H1 (cell line): ENCODE measurements at regions not wholly inside any gene's neighbourhood (a gene's known extent, or its start where the extent isn't known, plus 50 kb on each side); places are given as distances from the start of the nearest gene placed in this dataset.

Source experiments
- CTCF ChIA-PET: fragments of 300-600 bp; sonication (Branson Sonifier 250); formaldehyde crosslinking; loops from one replicate; lab custom pipeline; 2021; ENCODE audit not compliant: partially characterized antibody; lab: Charles Lee
- POLR2A ChIA-PET: fragments of 300-600 bp; sonication (Branson Sonifier 250); formaldehyde crosslinking; loops from one replicate; lab custom pipeline; 2021; ENCODE audit warnings: inconsistent platforms; ENCODE audit not compliant: partially characterized antibody; lab: Charles Lee
- DNase-seq, 2 experiments: peaks; one replicate each; pipeline versions ENCODE4 v3.0.0 to v3.0.0-alpha.2; 2010 to 2022; ENCODE audit warnings: low spot score in 2 of 2, low read depth in 1 of 2, mixed read lengths in 1 of 2
- FAIRE-seq: peaks from 2 replicates; lab custom pipeline; 2011; peaks lifted over from hg19 to GRCh38; lab: Jason Lieb, UNC
- H2AFZ ChIP-seq: 2 replicates; pipeline ENCODE4 v1.8.1; 2012; ENCODE audit warnings: low read length, inconsistent platforms
- H2AK5ac ChIP-seq: 2 replicates; pipeline ENCODE4 v1.6.1; 2013; ENCODE audit warnings: low read depth, low read length
- H2BK120ac ChIP-seq: replicated peaks from 2 replicates; pipeline ENCODE3; 2013; ENCODE audit warnings: low read depth, low read length, inconsistent platforms
- H2BK12ac ChIP-seq: 2 replicates; pipeline ENCODE4 v1.6.1; 2013; ENCODE audit warnings: low read depth, low read length
- H2BK15ac ChIP-seq: 2 replicates; pipeline ENCODE4 v1.6.1; 2013; ENCODE audit warnings: low read length
- H2BK20ac ChIP-seq: 2 replicates; pipeline ENCODE4 v1.6.1; 2013; ENCODE audit warnings: low read length
- H2BK5ac ChIP-seq: 2 replicates; pipeline ENCODE4 v1.6.1; 2013; ENCODE audit warnings: low read depth, low read length
- H3K14ac ChIP-seq: 2 replicates; pipeline ENCODE4 v1.6.1; 2013; ENCODE audit warnings: inconsistent platforms; ENCODE audit not compliant: insufficient read length
- H3K18ac ChIP-seq: 2 replicates; pipeline ENCODE4 v1.6.1; 2013; ENCODE audit warnings: low read length; ENCODE audit errors: extremely low read depth
- H3K23ac ChIP-seq: 2 replicates; pipeline ENCODE4 v1.6.1; 2013; ENCODE audit warnings: inconsistent platforms; ENCODE audit not compliant: insufficient read length
- H3K23me2 ChIP-seq: 2 replicates; pipeline ENCODE4 v1.6.1; 2013; ENCODE audit warnings: low read depth, low read length
- H3K27ac ChIP-seq: 2 replicates; pipeline ENCODE4 v1.6.1; 2011; ENCODE audit warnings: low read depth, low read length, inconsistent platforms
- H3K27me3 ChIP-seq, 4 experiments: replicated peaks in 1 of 4; 1 replicate in 1 of 4; 2 replicates in 3 of 4; pipeline versions ENCODE4 v1.6.1 to v1.8.1; 2011 to 2013; ENCODE audit warnings: low read length in 3 of 4, mild to moderate bottlenecking in 3 of 4, inconsistent platforms in 2 of 4, mixed read lengths in 2 of 4, moderate library complexity in 1 of 4; ENCODE audit not compliant: control insufficient read depth in 3 of 4, insufficient read depth in 3 of 4; ENCODE audit errors: extremely low read depth in 1 of 4
- H3K36me3 ChIP-seq, 4 experiments: 2 replicates each; pipeline versions ENCODE4 v1.6.1 to v1.8.1; 2011 to 2013; ENCODE audit warnings: mild to moderate bottlenecking in 4 of 4, low read length in 3 of 4, moderate library complexity in 2 of 4, control low read depth in 1 of 4, inconsistent platforms in 1 of 4; ENCODE audit not compliant: insufficient read depth in 4 of 4, control insufficient read depth in 2 of 4
- H3K4ac ChIP-seq: replicated peaks from 2 replicates; pipeline ENCODE3; 2013; ENCODE audit warnings: low read length, low read depth, mixed read lengths, inconsistent platforms; ENCODE audit not compliant: insufficient read length
- H3K4me1 ChIP-seq, 4 experiments: replicated peaks in 1 of 4; 1 replicate in 1 of 4; 2 replicates in 3 of 4; pipeline versions ENCODE4 v1.6.1 to v1.8.1; 2011 to 2013; ENCODE audit warnings: low read length in 3 of 4, inconsistent platforms in 2 of 4, mixed read lengths in 1 of 4; ENCODE audit not compliant: insufficient read depth in 4 of 4, control insufficient read depth in 3 of 4
- H3K4me2 ChIP-seq, 2 experiments: 2 replicates each; pipeline versions ENCODE4 v1.6.1 to v1.8.1; 2011 to 2013; ENCODE audit warnings: low read depth in 2 of 2, low read length in 2 of 2, control low read depth in 1 of 2, inconsistent platforms in 1 of 2, mild to moderate bottlenecking in 1 of 2; ENCODE audit not compliant: insufficient read depth in 1 of 2
- H3K4me3 ChIP-seq, 4 experiments: fragments of 200-600, 300-600 bp in 1 of 4; sonication (generic), shearing (Covaris generic), sonication (Bioruptor Twin) in 1 of 4; 2 replicates each; pipeline versions ENCODE4 v1.5.1 to v1.8.1; 2011 to 2016; ENCODE audit warnings: low read length in 4 of 4, low read depth in 3 of 4, control low read depth in 2 of 4, inconsistent platforms in 2 of 4, mild to moderate bottlenecking in 2 of 4, mixed read lengths in 1 of 4, moderate library complexity in 1 of 4; ENCODE audit not compliant: insufficient read depth in 2 of 4; ENCODE audit errors: extremely low read depth in 1 of 4
- H3K56ac ChIP-seq: replicated peaks from 2 replicates; pipeline ENCODE3; 2013; ENCODE audit warnings: low read depth, mild to moderate bottlenecking, mixed read lengths, low read length, inconsistent platforms; ENCODE audit not compliant: insufficient read length
- H3K79me1 ChIP-seq: 2 replicates; pipeline ENCODE4 v1.6.1; 2013; ENCODE audit warnings: low read depth, low read length, control low read depth
- H3K79me2 ChIP-seq, 2 experiments: 2 replicates each; pipeline versions ENCODE4 v1.6.1 to v1.8.1; 2012 to 2013; ENCODE audit warnings: low read length in 2 of 2, mild to moderate bottlenecking in 2 of 2, inconsistent platforms in 1 of 2; ENCODE audit not compliant: insufficient read depth in 2 of 2, control insufficient read depth in 1 of 2
- H3K9ac ChIP-seq, 4 experiments: replicated peaks in 1 of 4; 1 replicate in 1 of 4; 2 replicates in 3 of 4; pipeline versions ENCODE4 v1.6.1 to v1.8.1; 2011 to 2013; ENCODE audit warnings: low read depth in 3 of 4, low read length in 3 of 4, control low read depth in 2 of 4, mild to moderate bottlenecking in 2 of 4, moderate library complexity in 2 of 4, inconsistent platforms in 1 of 4; ENCODE audit errors: extremely low read depth in 1 of 4
- H3K9me3 ChIP-seq, 2 experiments: 2 replicates each; pipeline versions ENCODE4 v1.6.1 to v1.8.1; 2012 to 2013; ENCODE audit warnings: mild to moderate bottlenecking in 2 of 2, moderate library complexity in 2 of 2, control low read depth in 1 of 2, inconsistent platforms in 1 of 2, low read depth in 1 of 2, low read length in 1 of 2, mixed read lengths in 1 of 2; ENCODE audit not compliant: insufficient read depth in 2 of 2
- H4K20me1 ChIP-seq, 2 experiments: replicated peaks in 1 of 2; 2 replicates each; pipeline versions ENCODE3 to v1.8.1; 2011 to 2013; ENCODE audit warnings: inconsistent platforms in 2 of 2, low read length in 2 of 2, mild to moderate bottlenecking in 1 of 2; ENCODE audit not compliant: insufficient read depth in 2 of 2, control insufficient read depth in 1 of 2
- H4K5ac ChIP-seq: 2 replicates; pipeline ENCODE4 v1.6.1; 2013; ENCODE audit warnings: low read length, low read depth, mixed read lengths, inconsistent platforms; ENCODE audit not compliant: insufficient read length
- H4K8ac ChIP-seq: 2 replicates; pipeline ENCODE4 v1.8.0; 2013; ENCODE audit warnings: mild to moderate bottlenecking, moderate library complexity, low read length, inconsistent platforms; ENCODE audit not compliant: insufficient read depth; ENCODE audit errors: extremely low read depth
- H4K91ac ChIP-seq: replicated peaks from 2 replicates; pipeline ENCODE3; 2013; ENCODE audit warnings: low read length, mixed read lengths, inconsistent platforms; ENCODE audit not compliant: insufficient read length
- CBX8 ChIP-seq: fragments of 300-800, 300-1000 bp; sonication (generic); IDR thresholded peaks from 2 replicates; pipeline ENCODE4 v1.7.1; 2016; ENCODE audit warnings: low read depth, low read length, borderline replicate concordance
- SRF ChIP-seq: IDR thresholded peaks from 2 replicates; pipeline ENCODE4 v1.6.1; 2011; ENCODE audit warnings: mild to moderate bottlenecking, low read depth, low read length, moderate library complexity
- WGBS, 2 experiments: shearing (Covaris generic) in 1 of 2; methylation state at CpG; one replicate each; pipeline versions ENCODE4 v1.1.6 to v1.1.7; 2013 to 2015; ENCODE audit warnings: low lambda C conversion rate in 2 of 2, mixed read lengths in 2 of 2, inconsistent platforms in 1 of 2, low coverage in 1 of 2, missing lambda C conversion rate in 1 of 2; ENCODE audit not compliant: insufficient replicate concordance in 2 of 2, insufficient coverage in 1 of 2, insufficient read length in 1 of 2; ENCODE audit errors: extremely low coverage in 1 of 2, missing lambda C conversion rate in 1 of 2; 5-methylcytosine and 5-hydroxymethylcytosine counted together

- Histone ChIP-seq H3K23me2 (no peaks in the 10 kb centered on the region), H3K27ac (no peak overlapping the region), H2BK20ac (no peak overlapping the region), H4K8ac (no peak overlapping the region), H3K18ac (no peak overlapping the region), H2AFZ (no peak overlapping the region), H3K14ac (no peak overlapping the region), H4K91ac (no peak overlapping the region), H3K27me3 (no peaks in the 10 kb centered on the region), H2BK15ac (no peak overlapping the region), H3K36me3 (no peaks in the 10 kb centered on the region), H3K9ac (no peak overlapping the region), H4K5ac (no peak overlapping the region), H3K56ac (no peak overlapping the region), H2BK12ac (no peak overlapping the region), H3K4ac (no peak overlapping the region), H3K4me2 (peak overlapping the region in 1 of 2 experiments; percentile 15; a peak in 1 of 4 replicates), H3K23ac (no peak overlapping the region), H3K79me1 (no peaks in the 10 kb centered on the region), H4K20me1 (no peaks in the 10 kb centered on the region), H2AK5ac (no peak overlapping the region), H3K4me3 (no peak overlapping the region), H2BK5ac (no peak overlapping the region), H2BK120ac (no peak overlapping the region), H3K4me1 (no peaks in the 10 kb centered on the region; a peak in 2 of 7 replicates), H3K9me3 (no peaks in the 10 kb centered on the region), H3K79me2 (no peaks in the 10 kb centered on the region)
- FAIRE-seq (no peak), DNase-seq (peak in 1 of 2 experiments; percentile 2)
- 0 out of 2 replicates have a peak, but pooled peaks have one; percentile 57 for TF ChIP-seq SRF
- no peak for TF ChIP-seq CBX8
- CTCF ChIA-PET = interaction anchor here (1.1 to 1.3 kb wide), 2 partner anchors 11 to 13 kb away, joined by 3 read pairs; no protein-coding TSS in a partner anchor
- WGBS, 2 experiments = 67% methylated on average over 1 of the region's 1 CpG; no CpG with 5 or more reads in 1 of the 2 experiments
- POLR2A ChIA-PET = no interaction called here
Observed at GRCh38 chr2:78768016-78768415, 257.5 kb upstream of the REG3G start.
